B cell (primary cell): ENCODE measurements at regions not wholly inside any gene's neighbourhood (a gene's known extent, or its start where the extent isn't known, plus 50 kb on each side); places are given as distances from the start of the nearest gene placed in this dataset.

Experiments used
- ATAC-seq: fragments of 200-7000 bp; cut with Tn5 transposase; one replicate; pipeline ENCODE4 v1.10.0; 2021; ENCODE audit warnings: low read depth, mild to moderate bottlenecking, moderate number of reproducible peaks, moderate library complexity
- CTCF ChIA-PET: fragments of 350-600 bp; sonication (Branson Sonifier 250); formaldehyde crosslinking; loops from one replicate; lab custom pipeline; 2021; ENCODE audit warnings: antibody characterized with exemption, inconsistent platforms; lab: Charles Lee
- POLR2A ChIA-PET: fragments of 350-600 bp; sonication (Branson Sonifier 250); formaldehyde crosslinking; loops from one replicate; lab custom pipeline; 2021; ENCODE audit warnings: antibody characterized with exemption; lab: Charles Lee
- DNase-seq: peaks from one replicate; pipeline ENCODE4 v3.0.0; 2013
- H2AFZ ChIP-seq: 2 replicates; pipeline ENCODE4 v1.6.1; 2012; ENCODE audit warnings: mild to moderate bottlenecking, low read depth, low read length; ENCODE audit not compliant: insufficient read depth, poor library complexity, severe bottlenecking
- H3K27ac ChIP-seq, 2 donors: 1 replicate in 1 of 2; 2 replicates in 1 of 2; pipeline ENCODE4 v1.5.1; 2012 to 2013; ENCODE audit warnings: low read length in 2 of 2, mild to moderate bottlenecking in 2 of 2, moderate library complexity in 1 of 2
- H3K27me3 ChIP-seq, 4 experiments: fragments of 200-600 bp in 1 of 4; sonication (generic) in 1 of 4; replicated peaks in 1 of 4; 1 replicate in 2 of 4; 2 replicates in 2 of 4; pipeline versions ENCODE4 v1.6.1 to v1.7.0; 2013 to 2016; ENCODE audit warnings: low read length in 3 of 4, mild to moderate bottlenecking in 2 of 4, mixed read lengths in 1 of 4, moderate library complexity in 1 of 4; ENCODE audit not compliant: insufficient read depth in 4 of 4, control insufficient read depth in 3 of 4; ENCODE audit errors: control extremely low read depth in 1 of 4
- H3K36me3 ChIP-seq, 2 experiments: replicated peaks in 1 of 2; 1 replicate in 1 of 2; 2 replicates in 1 of 2; pipeline versions ENCODE4 v1.6.1 to v1.7.1; 2013; ENCODE audit warnings: low read length in 1 of 2; ENCODE audit not compliant: insufficient read depth in 2 of 2, control insufficient read depth in 1 of 2; ENCODE audit errors: control extremely low read depth in 1 of 2, extremely low read depth in 1 of 2
- H3K4me1 ChIP-seq, 2 donors: fragments of 200-600 bp in 1 of 2; sonication (generic) in 1 of 2; 1 replicate in 1 of 2; 2 replicates in 1 of 2; pipeline versions ENCODE4 v1.5.1 to v1.6.1; 2013 to 2017; ENCODE audit warnings: low read length in 2 of 2; ENCODE audit not compliant: control insufficient read depth in 2 of 2, insufficient read depth in 2 of 2
- H3K4me2 ChIP-seq: replicated peaks from 2 replicates; pipeline ENCODE3; 2012; ENCODE audit warnings: mild to moderate bottlenecking, low read depth, low read length; ENCODE audit not compliant: poor library complexity, severe bottlenecking
- H3K4me3 ChIP-seq, 5 experiments: fragments of 200-600 bp in 1 of 5; sonication (generic) in 1 of 5; 1 replicate in 3 of 5; 2 replicates in 2 of 5; pipeline versions ENCODE4 v1.5.1 to v1.7.0; 2011 to 2016; ENCODE audit warnings: low read length in 4 of 5, mild to moderate bottlenecking in 4 of 5, low read depth in 2 of 5, control low read depth in 1 of 5, moderate library complexity in 1 of 5; ENCODE audit not compliant: insufficient read depth in 1 of 5; ENCODE audit errors: control extremely low read depth in 1 of 5, extremely low read depth in 1 of 5
- H3K79me2 ChIP-seq: fragments of 200-600 bp; sonication (generic); one replicate; pipeline ENCODE4 v1.6.0; 2016; ENCODE audit warnings: low read length; ENCODE audit not compliant: control insufficient read depth, insufficient read depth
- H3K9ac ChIP-seq: fragments of 200-600 bp; sonication (generic); 2 replicates; pipeline ENCODE4 v1.6.1; 2017; ENCODE audit warnings: mild to moderate bottlenecking, low read length, moderate library complexity
- H3K9me3 ChIP-seq, 3 donors: one replicate each; pipeline versions ENCODE4 v1.6.1 to v1.7.1; 2013; ENCODE audit warnings: low read length in 2 of 3; ENCODE audit not compliant: control insufficient read depth in 2 of 3, insufficient read depth in 1 of 3; ENCODE audit errors: control extremely low read depth in 1 of 3
- H4K20me1 ChIP-seq: 2 replicates; pipeline ENCODE4 v1.6.0; 2012; ENCODE audit warnings: mild to moderate bottlenecking, low read length; ENCODE audit not compliant: insufficient read depth, control insufficient read depth, poor library complexity, severe bottlenecking
- H3K27ac Mint-ChIP-seq: one replicate; pipeline ENCODE4 v1.8.0; 2021; ENCODE audit warnings: mixed read lengths
- H3K27me3 Mint-ChIP-seq: one replicate; pipeline ENCODE4 v1.8.0; 2021; ENCODE audit warnings: mixed read lengths
- H3K4me1 Mint-ChIP-seq: one replicate; pipeline ENCODE4 v1.8.0; 2021; ENCODE audit warnings: mixed read lengths
- H3K4me3 Mint-ChIP-seq: one replicate; pipeline ENCODE4 v1.8.0; 2021; ENCODE audit warnings: mixed read lengths
- H3K9me3 Mint-ChIP-seq: one replicate; pipeline ENCODE4 v1.8.0; 2022; ENCODE audit warnings: mixed read lengths; ENCODE audit not compliant: insufficient read depth
- CTCF ChIP-seq: fragments of 200-600 bp; IDR thresholded peaks from one replicate; pipeline ENCODE4 v1.8.0; 2022; ENCODE audit warnings: antibody characterized with exemption, mild to moderate bottlenecking
- EZH2 ChIP-seq: IDR thresholded peaks from 2 replicates; pipeline ENCODE4 v1.6.1; 2012; ENCODE audit warnings: borderline replicate concordance, low read depth, mild to moderate bottlenecking, moderate library complexity, low read length; ENCODE audit not compliant: insufficient read depth, poor library complexity, severe bottlenecking
- WGBS: methylation state at CpG from one replicate; pipeline ENCODE4 v1.1.5; 2013; ENCODE audit warnings: missing lambda C conversion rate; ENCODE audit not compliant: insufficient coverage; 5-methylcytosine and 5-hydroxymethylcytosine counted together
- intact Hi-C: fragments of 100-400 bp; cut with micrococcal nuclease; formaldehyde crosslinking; loops from one replicate; pipeline ENCODE4 v1.10.0; 2022

DNA sequence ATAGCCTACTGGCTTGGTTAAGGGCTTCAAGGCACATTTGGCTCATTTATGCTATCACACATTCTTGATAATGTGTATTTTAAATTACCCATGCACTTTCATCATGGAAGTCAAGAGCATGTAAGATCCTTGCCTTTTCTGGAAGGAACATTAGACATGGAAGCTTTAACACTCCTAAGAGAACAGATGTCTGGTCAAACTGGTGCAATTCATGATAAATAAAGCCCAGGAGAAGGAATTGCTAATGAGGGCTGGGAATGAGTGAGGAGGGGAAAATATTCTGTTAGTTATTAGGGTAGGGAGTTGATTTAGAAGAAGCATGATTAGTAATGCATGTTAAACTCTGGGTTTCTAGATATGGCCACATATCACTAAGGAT is 688.6 kb upstream of the CITED2 start:
- Histone ChIP-seq H3K9me3 (no peaks in the 10 kb centered on the region), H3K4me1 (no peaks in the 10 kb centered on the region), H3K27ac (no peak overlapping the region), H3K27me3 (no peaks in the 10 kb centered on the region), H3K79me2 (no peaks in the 10 kb centered on the region), H3K4me3 (no peak overlapping the region), H4K20me1 (no peaks in the 10 kb centered on the region), H3K36me3 (no peaks in the 10 kb centered on the region), H3K9ac (no peak overlapping the region), H2AFZ (no peak overlapping the region), H3K4me2 (no peak overlapping the region)
- ATAC-seq (no peak), DNase-seq (no peak)
- ChIA-PET POLR2A (no interaction called here), CTCF (no interaction called here)
- peaks cover 5% of the 10 kb centered on the region for H3K27me3 Mint-ChIP-seq
- intact Hi-C loops: no loop called here
- no peak for TF ChIP-seq CTCF
- no peak for TF ChIP-seq EZH2
- H3K4me1 Mint-ChIP-seq: no peaks in the 10 kb centered on the region
- H3K27ac Mint-ChIP-seq: no peak overlapping the region
- H3K9me3 Mint-ChIP-seq: no peaks in the 10 kb centered on the region
- H3K4me3 Mint-ChIP-seq: no peak overlapping the region

DNA sequence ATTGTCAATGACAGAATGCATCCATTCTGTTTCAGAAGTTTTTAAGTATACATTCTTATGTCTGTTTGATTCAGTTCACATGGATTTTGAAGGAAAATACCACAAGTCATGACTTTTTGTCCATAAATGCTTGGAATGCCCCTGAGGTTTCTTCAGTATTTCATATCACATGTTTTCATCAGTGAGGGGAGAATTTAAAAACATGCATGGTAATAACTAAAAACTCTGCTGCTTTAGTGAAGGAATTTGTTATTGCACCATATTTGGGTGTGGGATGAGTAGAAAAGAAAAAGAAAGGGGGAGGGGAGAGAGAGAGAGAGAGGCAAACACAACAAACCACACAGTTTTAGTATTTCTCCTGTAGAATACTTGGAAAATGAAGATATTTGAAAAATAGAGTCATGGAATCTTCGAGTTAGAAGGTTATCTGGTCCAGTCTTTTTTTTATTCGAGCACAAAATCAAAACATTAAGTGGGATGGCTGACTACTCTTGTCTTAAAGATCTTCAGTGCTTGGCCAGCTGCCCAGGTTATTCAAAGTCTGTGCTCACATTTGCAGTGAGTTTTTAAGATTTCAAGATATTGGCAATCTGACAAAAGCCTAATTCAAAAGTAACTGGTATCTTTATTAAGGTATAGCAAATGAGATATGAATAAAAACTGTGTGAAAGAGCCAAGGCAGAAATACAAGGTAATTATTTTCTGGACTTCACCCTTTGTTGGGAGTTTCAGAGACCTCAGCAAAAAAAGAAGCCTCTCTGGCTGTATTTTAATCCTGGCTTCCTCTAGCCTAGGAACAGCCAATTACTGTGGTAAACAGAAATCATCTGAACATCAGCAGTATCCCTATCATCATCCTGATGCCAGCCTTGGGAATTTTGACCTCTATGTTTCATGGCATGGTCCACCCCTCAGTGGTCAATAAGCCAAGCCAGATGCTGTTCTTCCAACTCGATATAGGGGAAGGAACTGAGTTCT is 687.9 kb upstream of the CITED2 start:
- Histone ChIP-seq H3K4me2 (no peak overlapping the region), H2AFZ (no peak overlapping the region), H3K4me1 (no peaks in the 10 kb centered on the region), H3K36me3 (no peaks in the 10 kb centered on the region), H4K20me1 (no peaks in the 10 kb centered on the region), H3K4me3 (no peak overlapping the region), H3K27me3 (no peaks in the 10 kb centered on the region), H3K9ac (no peak overlapping the region), H3K27ac (no peak overlapping the region), H3K9me3 (no peaks in the 10 kb centered on the region), H3K79me2 (no peaks in the 10 kb centered on the region)
- Mint-ChIP-seq H3K4me1 (no peaks in the 10 kb centered on the region), H3K27ac (no peak overlapping the region), H3K9me3 (no peaks in the 10 kb centered on the region), H3K4me3 (no peak overlapping the region), H3K27me3 (peaks cover 5% of the 10 kb centered on the region)
- DNase-seq (no peak), ATAC-seq (no peak)
- ChIA-PET POLR2A (no interaction called here), CTCF (no interaction called here)
- TF ChIP-seq EZH2: no peak
- TF ChIP-seq CTCF: no peak
- intact Hi-C loops: no loop called here
- WGBS: 73% methylated on average over 2 of the region's 3 CpGs
